ENCODE measurements at regions not wholly inside any gene's neighbourhood (a gene's known extent, or its start where the extent isn't known, plus 50 kb on each side); places are given as distances from the start of the nearest gene placed in this dataset.
"Not testable (repeated sequence)": the region's sequence is repeated elsewhere in the genome, so short reads cannot be mapped to it uniquely, and the experiment has no call there.

GRCh38 chr4:17436047-17436749, 75.7 kb downstream of the QDPR start:
- not testable (repeated sequence) for TF ChIP-seq CTCF (IDR thresholded peaks at IDR 0.05; ENCODE audit: low read depth, low read length); MYC (IDR thresholded peaks at IDR 0.05; ENCODE audit: low read depth, low read length); POLR2A (IDR thresholded peaks at IDR 0.05; ENCODE audit: extremely low read depth, insufficient read length); MAX (IDR thresholded peaks at IDR 0.05; ENCODE audit: low read depth, low read length)
